ENCODE measurements at regions not wholly inside any gene's neighbourhood (a gene's known extent, or its start where the extent isn't known, plus 50 kb on each side); places are given as distances from the start of the nearest gene placed in this dataset.
A peak's percentile ranks its signal among the peaks of the same experiment; 100 is the strongest.

- DNase-seq = peak in 2 of 4 experiments; percentile 8 to 10
These were observed 175.6 kb downstream of the BMP7 start for GRCh38 chr20:57090590-57091560.

GRCh38 chr20:57091748-57092111 is 174.7 kb downstream of the BMP7 start:
- no peak for DNase-seq

- DNase-seq = peak; percentile 59 to 80 (median 67)
These were observed 174.1 kb downstream of the BMP7 start for GRCh38 chr20:57092112-57092899.

- DNase-seq = no peak
These were observed 173.4 kb downstream of the BMP7 start for GRCh38 chr20:57092900-57093530.

- DNase-seq = no peak
These were observed 172.7 kb downstream of the BMP7 start for GRCh38 chr20:57093766-57094165.

GRCh38 chr20:57094252-57094891 is 172.1 kb downstream of the BMP7 start:
- no peak for DNase-seq

- DNase-seq = no peak
These were observed 171.4 kb downstream of the BMP7 start for GRCh38 chr20:57094991-57095390.

GRCh38 chr20:57095426-57095825 is 171.0 kb downstream of the BMP7 start:
- DNase-seq = no peak

GRCh38 chr20:57097245-57097915 is 169.1 kb downstream of the BMP7 start:
- DNase-seq = no peak

GRCh38 chr20:57102160-57102559 is 164.3 kb downstream of the BMP7 start:
- no peak for DNase-seq

- no peak for DNase-seq
These were observed 163.9 kb downstream of the BMP7 start for GRCh38 chr20:57102566-57102965.

GRCh38 chr20:57103146-57103800 is 163.2 kb downstream of the BMP7 start:
- DNase-seq = no peak

- no peak for DNase-seq
These were observed 162.3 kb downstream of the BMP7 start for GRCh38 chr20:57104113-57104512.

GRCh38 chr20:57104651-57105204 is 161.7 kb downstream of the BMP7 start:
- DNase-seq = no peak

- DNase-seq = no peak
These were observed 160.3 kb downstream of the BMP7 start for GRCh38 chr20:57106030-57106682.

- DNase-seq = peak in 3 of 4 experiments; percentile 13 to 36 (median 33)
These were observed 159.7 kb downstream of the BMP7 start for GRCh38 chr20:57106692-57107091.

- no peak for DNase-seq
These were observed 159.2 kb downstream of the BMP7 start for GRCh38 chr20:57107208-57107607.

- no peak for DNase-seq
These were observed 158.2 kb downstream of the BMP7 start for GRCh38 chr20:57108218-57108617.

GRCh38 chr20:57108742-57109570 is 157.5 kb downstream of the BMP7 start:
- no peak for DNase-seq

- DNase-seq = no peak
These were observed 156.9 kb downstream of the BMP7 start for GRCh38 chr20:57109571-57109953.
